DMS 273 treated with DMSO at 0.1 percent for 48 hours (cell line): ENCODE measurements at regions not wholly inside any gene's neighbourhood (a gene's known extent, or its start where the extent isn't known, plus 50 kb on each side); places are given as distances from the start of the nearest gene placed in this dataset.

Experiments used
- DNase-seq: peaks from one replicate; lab custom pipeline; 2025; lab: John Stamatoyannopoulos, UW

- no peak for DNase-seq
Measured at GRCh38 chr18:25724121-25724520, 366.3 kb downstream of the SS18 start.

- DNase-seq: no peak
Measured at GRCh38 chr18:25713103-25713502, 361.1 kb upstream of the ZNF521 start.

- DNase-seq: no peak
Measured at GRCh38 chr18:25710981-25711380, 359.0 kb upstream of the ZNF521 start.

GRCh38 chr18:25705650-25706049, 353.7 kb upstream of the ZNF521 start:
- no peak for DNase-seq

GRCh38 chr18:25704494-25704893, 352.5 kb upstream of the ZNF521 start:
- DNase-seq: no peak

GRCh38 chr18:25704071-25704470, 352.1 kb upstream of the ZNF521 start:
- no peak for DNase-seq

- DNase-seq: no peak
Measured at GRCh38 chr18:25701821-25702220, 349.9 kb upstream of the ZNF521 start.

- DNase-seq: no peak
Measured at GRCh38 chr18:25686960-25687500, 335.1 kb upstream of the ZNF521 start.

- no peak for DNase-seq
Measured at GRCh38 chr18:25685088-25685487, 333.1 kb upstream of the ZNF521 start.

- DNase-seq: no peak
Measured at GRCh38 chr18:25679491-25679890, 327.5 kb upstream of the ZNF521 start.

GRCh38 chr18:25678221-25678620, 326.3 kb upstream of the ZNF521 start:
- no peak for DNase-seq

GRCh38 chr18:25675123-25675850, 323.3 kb upstream of the ZNF521 start:
- no peak for DNase-seq

GRCh38 chr18:25674183-25674582, 322.2 kb upstream of the ZNF521 start:
- DNase-seq: no peak

- no peak for DNase-seq
Measured at GRCh38 chr18:25672490-25672889, 320.5 kb upstream of the ZNF521 start.

GRCh38 chr18:25669741-25670140, 317.8 kb upstream of the ZNF521 start:
- no peak for DNase-seq

- no peak for DNase-seq
Measured at GRCh38 chr18:25662272-25662671, 310.3 kb upstream of the ZNF521 start.

GRCh38 chr18:25661831-25662230, 309.9 kb upstream of the ZNF521 start:
- DNase-seq: no peak

- DNase-seq: no peak
Measured at GRCh38 chr18:25659541-25659940, 307.6 kb upstream of the ZNF521 start.

GRCh38 chr18:25658476-25658875, 306.5 kb upstream of the ZNF521 start:
- no peak for DNase-seq

GRCh38 chr18:25651553-25651952, 299.6 kb upstream of the ZNF521 start:
- DNase-seq: no peak

GRCh38 chr18:25650201-25650941, 298.4 kb upstream of the ZNF521 start:
- DNase-seq: no peak

- no peak for DNase-seq
Measured at GRCh38 chr18:25648716-25649260, 296.8 kb upstream of the ZNF521 start.

GRCh38 chr18:25647404-25647803, 295.4 kb upstream of the ZNF521 start:
- no peak for DNase-seq
